ENCODE measurements at regions not wholly inside any gene's neighbourhood (a gene's known extent, or its start where the extent isn't known, plus 50 kb on each side); places are given as distances from the start of the nearest gene placed in this dataset.

DNA sequence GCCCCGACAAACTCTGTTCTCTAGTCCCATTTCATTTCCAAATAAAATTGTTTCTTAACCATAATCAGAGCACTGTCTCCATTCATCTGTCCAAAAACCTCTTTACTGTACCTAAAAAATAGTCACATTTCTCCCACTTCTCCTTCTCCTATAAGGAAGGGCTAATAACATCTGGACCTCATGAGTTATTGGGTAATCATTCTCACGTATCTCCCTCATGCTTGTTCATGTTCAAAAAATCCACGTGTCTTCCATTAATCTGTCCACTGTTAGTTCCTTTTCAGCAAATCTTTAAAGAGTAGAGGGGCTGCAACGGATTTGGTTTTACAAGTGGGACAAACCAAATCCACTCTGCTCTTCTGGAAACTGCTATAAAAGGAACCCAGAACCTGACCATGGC, 1418.8 kb downstream of the MRPL39 start:
- TF ChIP-seq, protein P1, sequence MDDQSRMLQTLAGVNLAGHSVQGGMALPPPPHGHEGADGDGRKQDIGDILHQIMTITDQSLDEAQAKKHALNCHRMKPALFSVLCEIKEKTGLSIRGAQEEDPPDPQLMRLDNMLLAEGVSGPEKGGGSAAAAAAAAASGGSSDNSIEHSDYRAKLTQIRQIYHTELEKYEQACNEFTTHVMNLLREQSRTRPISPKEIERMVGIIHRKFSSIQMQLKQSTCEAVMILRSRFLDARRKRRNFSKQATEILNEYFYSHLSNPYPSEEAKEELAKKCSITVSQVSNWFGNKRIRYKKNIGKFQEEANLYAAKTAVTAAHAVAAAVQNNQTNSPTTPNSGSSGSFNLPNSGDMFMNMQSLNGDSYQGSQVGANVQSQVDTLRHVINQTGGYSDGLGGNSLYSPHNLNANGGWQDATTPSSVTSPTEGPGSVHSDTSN (IDR thresholded peaks at IDR 0.05) = no peak
- TF ChIP-seq JUNB (IDR thresholded peaks at IDR 0.05) = no peak

All from A549 (cell line).